ENCODE measurements at regions not wholly inside any gene's neighbourhood (a gene's known extent, or its start where the extent isn't known, plus 50 kb on each side); places are given as distances from the start of the nearest gene placed in this dataset.
"Not testable (repeated sequence)": the region's sequence is repeated elsewhere in the genome, so short reads cannot be mapped to it uniquely, and the experiment has no call there.

GRCh38 chr10:21427804-21428481, 97.5 kb downstream of the SKIDA1 start:
- Histone ChIP-seq H3K27ac (no peak overlapping the region), H3K4me3 (no peak overlapping the region), H3K27me3 (no peaks in the 10 kb centered on the region), H3K36me3 (no peaks in the 10 kb centered on the region), H3K4me1 (no peaks in the 10 kb centered on the region), H3K9me3 (no peaks in the 10 kb centered on the region)
- DNase-seq = no peak
- TF ChIP-seq, protein P1, sequence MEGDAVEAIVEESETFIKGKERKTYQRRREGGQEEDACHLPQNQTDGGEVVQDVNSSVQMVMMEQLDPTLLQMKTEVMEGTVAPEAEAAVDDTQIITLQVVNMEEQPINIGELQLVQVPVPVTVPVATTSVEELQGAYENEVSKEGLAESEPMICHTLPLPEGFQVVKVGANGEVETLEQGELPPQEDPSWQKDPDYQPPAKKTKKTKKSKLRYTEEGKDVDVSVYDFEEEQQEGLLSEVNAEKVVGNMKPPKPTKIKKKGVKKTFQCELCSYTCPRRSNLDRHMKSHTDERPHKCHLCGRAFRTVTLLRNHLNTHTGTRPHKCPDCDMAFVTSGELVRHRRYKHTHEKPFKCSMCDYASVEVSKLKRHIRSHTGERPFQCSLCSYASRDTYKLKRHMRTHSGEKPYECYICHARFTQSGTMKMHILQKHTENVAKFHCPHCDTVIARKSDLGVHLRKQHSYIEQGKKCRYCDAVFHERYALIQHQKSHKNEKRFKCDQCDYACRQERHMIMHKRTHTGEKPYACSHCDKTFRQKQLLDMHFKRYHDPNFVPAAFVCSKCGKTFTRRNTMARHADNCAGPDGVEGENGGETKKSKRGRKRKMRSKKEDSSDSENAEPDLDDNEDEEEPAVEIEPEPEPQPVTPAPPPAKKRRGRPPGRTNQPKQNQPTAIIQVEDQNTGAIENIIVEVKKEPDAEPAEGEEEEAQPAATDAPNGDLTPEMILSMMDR (IDR thresholded peaks at IDR 0.05) = no peak
- TF ChIP-seq POLR2A (IDR thresholded peaks at IDR 0.05) = no peak

- Histone ChIP-seq H3K27ac (no peak overlapping the region), H3K27me3 (no peaks in the 10 kb centered on the region), H3K4me1 (no peaks in the 10 kb centered on the region), H3K4me3 (no peak overlapping the region), H3K9me3 (no peaks in the 10 kb centered on the region), H3K36me3 (no peaks in the 10 kb centered on the region)
- DNase-seq = no peak
- no peak for TF ChIP-seq POLR2A (IDR thresholded peaks at IDR 0.05)
- TF ChIP-seq, protein P1 (IDR thresholded peaks at IDR 0.05) = no peak
These were observed 101.0 kb downstream of the SKIDA1 start for GRCh38 chr10:21424459-21424861.

DNA sequence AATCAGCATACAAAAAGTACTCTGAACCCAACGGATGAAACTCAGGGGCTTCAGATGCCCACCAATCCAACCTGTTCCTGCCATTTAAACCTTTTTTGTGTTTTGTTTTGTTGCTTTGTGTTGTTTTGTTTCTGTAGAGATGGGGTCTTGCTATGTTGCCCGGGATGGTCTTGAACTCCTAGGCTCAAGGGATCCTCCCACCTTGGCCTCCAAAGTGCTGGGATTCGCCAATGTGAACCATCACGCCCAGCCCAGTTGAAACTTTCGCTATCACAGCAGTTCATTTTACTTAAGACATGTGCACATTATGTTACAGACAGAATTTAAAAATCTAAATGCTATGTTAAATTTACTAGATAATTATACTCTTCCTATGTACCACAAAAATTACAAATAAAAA, 101.6 kb downstream of the SKIDA1 start:
- Histone ChIP-seq H3K4me1 (no peaks in the 10 kb centered on the region), H3K4me3 (no peak overlapping the region), H3K27ac (no peak overlapping the region), H3K27me3 (no peaks in the 10 kb centered on the region), H3K36me3 (no peaks in the 10 kb centered on the region), H3K9me3 (no peaks in the 10 kb centered on the region)
- TF ChIP-seq POLR2A (IDR thresholded peaks at IDR 0.05) = no peak
- TF ChIP-seq, protein P1 (IDR thresholded peaks at IDR 0.05) = no peak
- no peak for DNase-seq

- no peak for TF ChIP-seq POLR2A (IDR thresholded peaks at IDR 0.05)
- TF ChIP-seq, protein P1 (IDR thresholded peaks at IDR 0.05) = no peak
- Histone ChIP-seq H3K27ac (no peak overlapping the region), H3K27me3 (no peaks in the 10 kb centered on the region), H3K9me3 (no peaks in the 10 kb centered on the region), H3K36me3 (no peaks in the 10 kb centered on the region), H3K4me1 (no peaks in the 10 kb centered on the region), H3K4me3 (no peak overlapping the region)
- no peak for DNase-seq
These were observed 102.1 kb downstream of the SKIDA1 start for GRCh38 chr10:21423338-21423737.

DNA sequence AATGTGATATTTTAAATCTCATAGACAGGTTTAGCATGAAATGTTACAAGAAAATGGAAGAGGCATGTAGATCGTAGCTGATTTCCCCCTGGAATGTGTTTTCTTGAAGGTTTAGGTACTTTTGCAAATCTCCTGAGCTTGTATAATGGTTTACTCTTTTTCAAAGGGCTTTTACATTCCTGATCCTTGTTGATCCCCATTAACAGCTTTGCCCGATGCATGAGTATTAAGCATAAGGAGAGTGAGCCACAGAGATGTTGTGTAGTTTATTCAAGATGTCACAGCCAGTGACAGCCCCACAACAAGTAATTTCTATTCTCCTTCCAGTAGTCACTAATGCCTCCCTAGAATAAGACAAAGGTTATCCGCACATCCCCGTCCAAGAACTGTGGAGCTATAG, 103.7 kb downstream of the SKIDA1 start:
- DNase-seq = no peak
- H3K4me1 ChIP-seq = no peaks in the 10 kb centered on the region
- H3K9me3 ChIP-seq = no peaks in the 10 kb centered on the region
- H3K27ac ChIP-seq = no peak overlapping the region
- H3K4me3 ChIP-seq = no peak overlapping the region
- H3K36me3 ChIP-seq = no peaks in the 10 kb centered on the region
- H3K27me3 ChIP-seq = no peaks in the 10 kb centered on the region
- no peak for TF ChIP-seq POLR2A (IDR thresholded peaks at IDR 0.05)
- TF ChIP-seq, protein P1 (IDR thresholded peaks at IDR 0.05) = no peak

- no peak for DNase-seq
- Histone ChIP-seq H3K27me3 (no peaks in the 10 kb centered on the region), H3K36me3 (no peaks in the 10 kb centered on the region), H3K9me3 (no peaks in the 10 kb centered on the region), H3K4me3 (no peak overlapping the region), H3K4me1 (no peaks in the 10 kb centered on the region), H3K27ac (no peak overlapping the region)
- TF ChIP-seq, protein P1 (IDR thresholded peaks at IDR 0.05) = no peak
- TF ChIP-seq POLR2A (IDR thresholded peaks at IDR 0.05) = no peak
These were observed 104.5 kb downstream of the SKIDA1 start for GRCh38 chr10:21421016-21421415.

DNA sequence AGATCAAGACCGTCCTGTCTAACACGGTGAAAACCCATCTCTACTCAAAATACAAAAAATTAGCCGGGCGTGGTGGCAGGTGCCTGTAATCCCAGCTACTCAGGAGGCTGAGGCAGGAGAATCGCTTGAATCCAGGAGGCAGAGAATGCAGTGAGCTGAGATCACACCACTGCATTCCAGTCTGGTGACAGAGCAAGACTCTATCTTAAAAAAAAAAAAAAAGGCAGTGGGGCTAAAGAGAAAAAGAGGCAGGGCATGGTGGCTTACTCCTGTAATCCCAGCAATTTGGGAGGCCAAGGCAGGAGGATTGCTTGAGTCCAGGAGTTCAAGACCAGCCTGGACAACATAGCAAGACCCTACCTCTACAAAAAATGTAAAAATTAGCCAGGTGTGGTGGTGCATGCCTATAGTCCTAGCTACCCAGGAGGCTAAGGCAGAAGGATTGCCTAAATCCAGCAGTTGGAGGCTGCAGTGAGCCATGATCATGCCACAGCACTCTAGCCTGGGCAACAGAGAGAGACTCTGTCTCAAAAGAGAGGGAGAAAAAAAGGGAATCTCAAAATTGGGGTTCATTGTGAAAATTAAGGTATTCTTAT, 106.4 kb downstream of the SKIDA1 start:
- H3K4me1 ChIP-seq, H3K36me3 ChIP-seq, DNase-seq, H3K9me3 ChIP-seq, H3K27me3 ChIP-seq, H3K27ac ChIP-seq, H3K4me3 ChIP-seq: not testable (repeated sequence)

Data from Peyer's patch (tissue), 4 donors.